Peyer's patch (tissue), 4 donors: ENCODE measurements at regions not wholly inside any gene's neighbourhood (a gene's known extent, or its start where the extent isn't known, plus 50 kb on each side); places are given as distances from the start of the nearest gene placed in this dataset.

Experiments
- DNase-seq, 3 donors: peaks; one replicate each; pipeline ENCODE4 v3.0.0-alpha.2; 2017 to 2019
- H3K27ac ChIP-seq, 4 donors: fragments of 200-600 bp; sonication (generic); one replicate each; pipeline ENCODE4 v1.5.1; 2016 to 2019
- H3K27me3 ChIP-seq, 2 donors: fragments of 200-600 bp; sonication (generic); one replicate each; pipeline ENCODE4 v1.5.1; 2019
- H3K36me3 ChIP-seq, 3 donors: fragments of 200-600 bp; sonication (generic); one replicate each; pipeline ENCODE4 v1.5.1; 2016 to 2019
- H3K4me1 ChIP-seq, 4 donors: fragments of 200-600 bp; sonication (generic); one replicate each; pipeline ENCODE4 v1.5.1; 2016 to 2019
- H3K4me3 ChIP-seq, 4 donors: fragments of 200-600 bp; sonication (generic); 1 replicate in 3 of 4; 2 replicates in 1 of 4; pipeline ENCODE4 v1.5.1; 2016 to 2019; ENCODE audit warnings: mild to moderate bottlenecking in 1 of 4
- H3K9me3 ChIP-seq, 4 donors: fragments of 200-600 bp; sonication (generic); one replicate each; pipeline ENCODE4 v1.5.1; 2016 to 2019; ENCODE audit warnings: mild to moderate bottlenecking in 1 of 4
- POLR2A ChIP-seq, 2 donors: fragments of 450-650 bp; IDR thresholded peaks; one replicate each; pipeline ENCODE4 v1.5.1; 2017; ENCODE audit warnings: antibody characterized with exemption in 2 of 2, mild to moderate bottlenecking in 2 of 2, moderate library complexity in 2 of 2
- TF ChIP-seq, protein P1 (sequence below), 6 experiments: fragments of 450-650 bp in 4 of 6; fragments of 200-600 bp in 2 of 6; sonication (generic) in 1 of 6; IDR thresholded peaks; one replicate each; pipeline ENCODE4 v1.5.1; 2017 to 2019; ENCODE audit warnings: antibody characterized with exemption in 6 of 6, mild to moderate bottlenecking in 3 of 6, moderate library complexity in 1 of 6

DNA sequence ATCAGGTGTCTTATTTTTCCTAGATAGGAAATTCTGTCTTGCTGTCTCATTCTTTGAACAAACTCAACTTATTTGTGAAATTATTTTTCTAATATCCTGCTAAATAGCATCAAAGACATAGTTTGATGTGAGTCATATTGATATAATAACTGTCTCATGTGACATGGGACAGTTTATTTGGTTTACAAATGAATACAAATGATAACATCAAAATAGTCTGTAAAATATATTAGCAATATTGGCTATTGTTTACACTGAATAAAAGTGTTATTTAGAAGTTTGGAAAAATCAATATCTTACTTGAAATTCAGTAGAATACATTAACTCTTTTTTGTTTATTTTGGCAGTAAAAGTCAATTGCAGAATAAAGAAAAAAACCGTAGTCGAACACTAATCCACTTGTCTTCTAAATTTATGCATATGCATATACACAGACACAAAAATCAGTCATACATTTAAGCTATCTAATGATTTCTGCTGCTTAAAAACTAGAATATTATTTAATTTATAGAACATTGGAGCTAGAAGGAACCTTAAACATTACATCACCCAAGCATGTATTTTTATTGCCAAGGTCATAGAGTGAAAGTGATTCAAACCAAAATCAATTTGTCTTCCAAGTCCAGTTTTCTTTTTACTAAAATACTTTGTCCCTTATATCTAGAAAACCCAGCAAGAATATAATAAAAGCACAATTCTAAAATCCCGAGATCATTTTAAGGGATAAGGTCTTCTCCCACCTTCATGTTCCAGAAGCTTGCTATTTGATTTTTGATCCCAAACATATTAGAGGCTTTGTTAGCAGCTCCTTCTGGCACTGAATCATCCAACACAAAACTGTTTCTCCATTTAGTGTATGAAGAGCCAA, 776.5 kb upstream of the SLITRK1 start:
- DNase-seq, result no peak
- TF ChIP-seq, protein P1, sequence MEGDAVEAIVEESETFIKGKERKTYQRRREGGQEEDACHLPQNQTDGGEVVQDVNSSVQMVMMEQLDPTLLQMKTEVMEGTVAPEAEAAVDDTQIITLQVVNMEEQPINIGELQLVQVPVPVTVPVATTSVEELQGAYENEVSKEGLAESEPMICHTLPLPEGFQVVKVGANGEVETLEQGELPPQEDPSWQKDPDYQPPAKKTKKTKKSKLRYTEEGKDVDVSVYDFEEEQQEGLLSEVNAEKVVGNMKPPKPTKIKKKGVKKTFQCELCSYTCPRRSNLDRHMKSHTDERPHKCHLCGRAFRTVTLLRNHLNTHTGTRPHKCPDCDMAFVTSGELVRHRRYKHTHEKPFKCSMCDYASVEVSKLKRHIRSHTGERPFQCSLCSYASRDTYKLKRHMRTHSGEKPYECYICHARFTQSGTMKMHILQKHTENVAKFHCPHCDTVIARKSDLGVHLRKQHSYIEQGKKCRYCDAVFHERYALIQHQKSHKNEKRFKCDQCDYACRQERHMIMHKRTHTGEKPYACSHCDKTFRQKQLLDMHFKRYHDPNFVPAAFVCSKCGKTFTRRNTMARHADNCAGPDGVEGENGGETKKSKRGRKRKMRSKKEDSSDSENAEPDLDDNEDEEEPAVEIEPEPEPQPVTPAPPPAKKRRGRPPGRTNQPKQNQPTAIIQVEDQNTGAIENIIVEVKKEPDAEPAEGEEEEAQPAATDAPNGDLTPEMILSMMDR (IDR thresholded peaks at IDR 0.05), result no peak
- TF ChIP-seq POLR2A (IDR thresholded peaks at IDR 0.05), result no peak
- Histone ChIP-seq H3K27ac (no peak overlapping the region), H3K36me3 (no peaks in the 10 kb centered on the region), H3K9me3 (no peaks in the 10 kb centered on the region), H3K27me3 (no peaks in the 10 kb centered on the region), H3K4me1 (no peaks in the 10 kb centered on the region), H3K4me3 (no peak overlapping the region)

DNA sequence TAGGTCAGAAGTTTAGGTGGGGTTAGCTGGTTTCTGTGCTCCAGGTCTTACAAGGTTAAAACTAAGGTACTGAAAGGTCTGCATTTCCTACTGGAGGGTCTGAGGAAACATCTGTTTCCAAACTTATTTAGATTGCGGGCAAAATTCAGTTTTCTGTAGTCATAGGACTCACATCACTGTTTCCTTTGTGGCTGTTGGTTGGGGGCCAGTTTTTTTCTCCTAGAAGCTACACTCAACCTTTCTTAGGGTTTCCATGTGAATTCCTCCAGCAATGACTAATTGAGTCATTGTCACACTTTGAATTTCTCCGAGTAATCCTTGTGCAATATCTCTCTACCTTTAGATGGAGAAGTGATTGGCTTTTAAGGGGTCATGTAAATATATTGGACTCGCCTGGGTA, 773.4 kb upstream of the SLITRK1 start:
- Histone ChIP-seq H3K27ac (no peak overlapping the region), H3K4me1 (no peaks in the 10 kb centered on the region), H3K36me3 (no peaks in the 10 kb centered on the region), H3K4me3 (no peak overlapping the region), H3K27me3 (no peaks in the 10 kb centered on the region), H3K9me3 (no peaks in the 10 kb centered on the region)
- TF ChIP-seq, protein P1 (IDR thresholded peaks at IDR 0.05), result no peak
- TF ChIP-seq POLR2A (IDR thresholded peaks at IDR 0.05), result no peak
- DNase-seq, result no peak

DNA sequence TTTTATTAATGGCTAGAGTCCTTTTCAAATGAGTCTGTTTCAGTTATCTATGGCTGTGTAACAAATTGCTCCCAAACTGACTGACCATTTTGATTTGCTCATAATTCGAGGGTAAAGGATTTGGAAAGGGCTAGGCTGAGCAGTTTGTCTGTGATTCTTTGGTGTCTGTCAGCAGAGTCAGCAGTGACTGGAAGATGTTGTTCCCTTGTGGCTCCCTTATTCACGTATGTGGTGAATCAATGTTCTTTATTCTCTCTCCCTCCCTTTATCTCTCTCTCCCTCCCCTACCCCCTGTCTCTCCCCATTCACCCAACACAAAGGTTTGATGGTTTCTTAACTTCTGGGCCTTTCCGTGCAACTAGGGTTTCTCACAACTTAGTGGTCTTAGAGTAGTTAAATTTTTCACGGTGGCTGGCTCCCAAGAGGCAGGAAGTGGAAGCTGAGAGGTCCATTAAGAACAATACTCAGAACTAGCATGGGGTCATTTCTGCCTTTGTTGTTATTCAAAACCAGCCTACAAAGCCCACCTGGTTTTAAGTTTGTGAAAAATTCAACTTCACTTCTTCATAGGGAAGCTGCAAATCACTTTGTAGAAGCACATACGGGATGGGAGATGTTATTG, 772.5 kb upstream of the SLITRK1 start:
- no peaks in the 10 kb centered on the region for H3K4me1 ChIP-seq
- no peaks in the 10 kb centered on the region for H3K36me3 ChIP-seq
- H3K4me3 ChIP-seq, result no peak overlapping the region
- no peaks in the 10 kb centered on the region for H3K9me3 ChIP-seq
- no peak overlapping the region for H3K27ac ChIP-seq
- no peak for DNase-seq
- no peak for TF ChIP-seq POLR2A (IDR thresholded peaks at IDR 0.05)
- H3K27me3 ChIP-seq, result no peaks in the 10 kb centered on the region

DNA sequence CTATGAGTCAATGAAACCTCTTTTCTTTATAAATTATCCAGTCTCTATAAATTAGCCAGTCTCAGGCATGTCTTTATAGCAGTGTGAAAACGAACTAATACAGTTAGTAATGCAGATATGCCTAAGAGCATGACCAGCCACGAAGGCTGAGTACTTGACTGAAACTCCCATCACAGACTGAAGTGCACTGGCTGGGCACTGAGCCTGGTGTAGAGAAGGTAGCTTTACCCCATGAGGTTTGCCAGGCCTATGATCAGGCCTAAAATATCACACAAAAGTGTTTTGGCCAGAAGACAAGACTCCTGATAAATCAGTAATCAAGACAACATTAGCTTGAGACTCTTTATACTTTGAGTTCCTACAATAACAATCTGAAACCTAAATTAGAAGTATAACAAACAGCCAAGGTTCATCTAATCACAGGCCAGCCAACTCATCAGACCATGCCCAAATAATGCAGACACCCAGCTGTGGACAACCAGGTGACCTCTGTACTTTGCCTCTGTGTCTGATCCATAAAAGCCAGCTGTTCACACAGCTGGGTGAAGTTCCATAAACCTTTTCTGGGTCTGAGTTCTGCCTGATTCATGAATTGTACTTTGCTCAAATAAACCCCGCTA, 771.8 kb upstream of the SLITRK1 start:
- Histone ChIP-seq H3K4me1 (no peaks in the 10 kb centered on the region), H3K27me3 (no peaks in the 10 kb centered on the region), H3K4me3 (no peak overlapping the region), H3K9me3 (no peaks in the 10 kb centered on the region), H3K27ac (no peak overlapping the region), H3K36me3 (no peaks in the 10 kb centered on the region)
- TF ChIP-seq, protein P1 (IDR thresholded peaks at IDR 0.05), result no peak
- TF ChIP-seq POLR2A (IDR thresholded peaks at IDR 0.05), result no peak
- DNase-seq, result no peak

DNA sequence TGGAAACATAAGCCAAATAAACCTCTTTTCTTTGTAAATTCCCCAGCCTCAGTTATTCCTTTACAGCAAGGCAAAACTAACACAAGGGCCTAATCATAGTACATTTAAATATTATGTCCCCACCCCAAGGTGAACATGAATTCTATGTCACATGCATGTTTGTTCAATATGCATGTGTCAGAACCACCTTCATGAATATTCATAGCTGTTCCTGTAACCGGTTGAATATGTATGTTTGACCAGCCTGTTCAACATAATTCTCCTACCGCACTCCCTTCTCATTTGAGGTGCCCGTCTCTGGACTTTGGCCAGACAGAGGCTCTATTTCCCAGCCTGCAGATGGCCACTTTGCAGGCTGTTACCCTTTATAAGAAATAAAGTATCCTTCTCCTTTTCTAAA, 769.4 kb upstream of the SLITRK1 start:
- Histone ChIP-seq H3K27me3 (no peaks in the 10 kb centered on the region), H3K4me1 (no peaks in the 10 kb centered on the region), H3K4me3 (no peak overlapping the region), H3K27ac (no peak overlapping the region), H3K9me3 (no peaks in the 10 kb centered on the region), H3K36me3 (no peaks in the 10 kb centered on the region)
- no peak for DNase-seq
- TF ChIP-seq, protein P1 (IDR thresholded peaks at IDR 0.05), result no peak
- TF ChIP-seq POLR2A (IDR thresholded peaks at IDR 0.05), result no peak

DNA sequence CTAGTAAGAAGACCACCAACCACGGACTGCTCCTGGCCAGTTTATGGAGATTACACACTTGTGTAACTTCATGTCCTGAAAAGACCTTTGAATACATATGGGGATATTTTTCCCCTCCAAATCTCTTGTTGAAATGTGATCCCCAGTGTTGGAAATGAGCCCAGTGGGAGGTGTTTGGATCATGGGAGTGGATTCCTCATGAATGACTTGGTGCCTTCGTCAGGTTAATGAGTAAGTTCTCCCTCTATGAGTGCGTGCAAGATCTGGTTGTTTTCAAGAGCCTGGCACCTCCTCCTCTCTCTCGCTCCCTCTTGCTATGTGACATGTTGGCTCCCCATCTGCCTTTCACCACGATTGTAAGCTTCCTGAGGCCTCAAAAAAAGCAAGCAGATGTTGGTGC, 769.0 kb upstream of the SLITRK1 start:
- no peak overlapping the region for H3K4me3 ChIP-seq
- no peaks in the 10 kb centered on the region for H3K9me3 ChIP-seq
- H3K27ac ChIP-seq, result no peak overlapping the region
- H3K27me3 ChIP-seq, result no peaks in the 10 kb centered on the region
- TF ChIP-seq POLR2A (IDR thresholded peaks at IDR 0.05), result no peak
- TF ChIP-seq, protein P1 (IDR thresholded peaks at IDR 0.05), result no peak
- no peaks in the 10 kb centered on the region for H3K4me1 ChIP-seq
- H3K36me3 ChIP-seq, result no peaks in the 10 kb centered on the region
- no peak for DNase-seq
